Body of pancreas (tissue), 4 donors: ENCODE measurements at regions not wholly inside any gene's neighbourhood (a gene's known extent, or its start where the extent isn't known, plus 50 kb on each side); places are given as distances from the start of the nearest gene placed in this dataset.

Source experiments
- ATAC-seq: fragments of 150-250 bp; one replicate; pipeline ENCODE4 v1.9.1; 2016
- DNase-seq, 4 donors: peaks; one replicate each; pipeline ENCODE4 v3.0.0-alpha.2; 2019
- H3K27ac ChIP-seq, 4 donors: fragments of 200-600 bp; sonication (generic); 1 replicate in 3 of 4; 2 replicates in 1 of 4; pipeline versions ENCODE4 v1.5.1 to v1.6.1; 2016 to 2019; ENCODE audit warnings: mild to moderate bottlenecking in 1 of 4, mixed read lengths in 1 of 4, moderate library complexity in 1 of 4
- H3K27me3 ChIP-seq, 2 donors: fragments of 200-600 bp; sonication (generic); one replicate each; pipeline ENCODE4 v1.6.0; 2016; ENCODE audit warnings: mild to moderate bottlenecking in 1 of 2
- H3K36me3 ChIP-seq, 2 donors: fragments of 200-600 bp; sonication (generic); replicated peaks in 1 of 2; 2 replicates each; pipeline ENCODE4 v1.5.1; 2016; ENCODE audit warnings: low read depth in 2 of 2; ENCODE audit not compliant: insufficient read depth in 1 of 2
- H3K4me1 ChIP-seq: fragments of 200-600 bp; sonication (generic); one replicate; pipeline ENCODE4 v1.6.0; 2016
- H3K4me3 ChIP-seq, 2 donors: fragments of 200-600 bp; sonication (generic); 1 replicate in 1 of 2; 2 replicates in 1 of 2; pipeline ENCODE4 v1.5.1; 2016 to 2019
- H3K9me3 ChIP-seq, 3 donors: fragments of 200-600 bp; sonication (generic); 1 replicate in 2 of 3; 2 replicates in 1 of 3; pipeline ENCODE4 v1.5.1; 2016
- POLR2A ChIP-seq, 3 donors: fragments of 450-650 bp; IDR thresholded peaks; one replicate each; pipeline ENCODE4 v1.6.1; 2016; ENCODE audit warnings: antibody characterized with exemption in 3 of 3, mild to moderate bottlenecking in 2 of 3
- WGBS, 2 donors: methylation state at CpG; one replicate each; pipeline ENCODE4 v1.1.5; 2017; 5-methylcytosine and 5-hydroxymethylcytosine counted together
- intact Hi-C: fragments of 100-400 bp; cut with DNase I; formaldehyde crosslinking; loops from one replicate; pipeline ENCODE4 v1.15.1; 2023
- TF ChIP-seq, protein P1 (sequence below), 7 experiments: fragments of 450-650 bp in 4 of 7; fragments of 200-600 bp in 3 of 7; sonication (generic) in 3 of 7; IDR thresholded peaks; one replicate each; pipeline ENCODE4 v1.5.1; 2016 to 2019; ENCODE audit warnings: antibody characterized with exemption in 7 of 7

DNA sequence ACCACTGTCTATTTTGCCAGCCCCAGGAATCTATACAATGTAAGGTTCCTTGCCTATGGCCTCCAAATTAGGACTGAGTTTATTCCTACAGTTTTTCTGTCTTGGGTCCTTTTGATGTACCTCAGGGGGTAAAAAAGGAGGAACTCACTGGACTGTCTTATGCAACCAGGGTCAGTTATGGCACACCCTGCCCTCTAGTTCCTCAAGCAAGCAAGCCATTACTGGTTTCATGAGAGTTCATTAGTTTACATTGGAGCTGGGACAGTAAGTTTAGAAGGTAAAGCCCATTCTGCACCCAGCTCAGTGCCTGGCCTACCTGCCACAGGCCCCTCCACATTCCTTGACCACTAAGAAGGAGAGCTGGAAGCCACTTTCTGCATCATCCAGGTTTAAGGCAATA lies 68.7 kb upstream of the WIPF1 start:
- Histone ChIP-seq H3K4me3 (no peak overlapping the region), H3K9me3 (no peaks in the 10 kb centered on the region), H3K27ac (no peak overlapping the region), H3K4me1 (peaks cover 6% of the 10 kb centered on the region), H3K27me3 (no peaks in the 10 kb centered on the region), H3K36me3 (no peaks in the 10 kb centered on the region)
- no peak for TF ChIP-seq POLR2A (IDR thresholded peaks at IDR 0.05)
- TF ChIP-seq, protein P1, sequence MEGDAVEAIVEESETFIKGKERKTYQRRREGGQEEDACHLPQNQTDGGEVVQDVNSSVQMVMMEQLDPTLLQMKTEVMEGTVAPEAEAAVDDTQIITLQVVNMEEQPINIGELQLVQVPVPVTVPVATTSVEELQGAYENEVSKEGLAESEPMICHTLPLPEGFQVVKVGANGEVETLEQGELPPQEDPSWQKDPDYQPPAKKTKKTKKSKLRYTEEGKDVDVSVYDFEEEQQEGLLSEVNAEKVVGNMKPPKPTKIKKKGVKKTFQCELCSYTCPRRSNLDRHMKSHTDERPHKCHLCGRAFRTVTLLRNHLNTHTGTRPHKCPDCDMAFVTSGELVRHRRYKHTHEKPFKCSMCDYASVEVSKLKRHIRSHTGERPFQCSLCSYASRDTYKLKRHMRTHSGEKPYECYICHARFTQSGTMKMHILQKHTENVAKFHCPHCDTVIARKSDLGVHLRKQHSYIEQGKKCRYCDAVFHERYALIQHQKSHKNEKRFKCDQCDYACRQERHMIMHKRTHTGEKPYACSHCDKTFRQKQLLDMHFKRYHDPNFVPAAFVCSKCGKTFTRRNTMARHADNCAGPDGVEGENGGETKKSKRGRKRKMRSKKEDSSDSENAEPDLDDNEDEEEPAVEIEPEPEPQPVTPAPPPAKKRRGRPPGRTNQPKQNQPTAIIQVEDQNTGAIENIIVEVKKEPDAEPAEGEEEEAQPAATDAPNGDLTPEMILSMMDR (IDR thresholded peaks at IDR 0.05), result no peak
- no peak for ATAC-seq
- intact Hi-C loops, result no loop called here
- peak in 1 of 4 donors; percentile 41 for DNase-seq

DNA sequence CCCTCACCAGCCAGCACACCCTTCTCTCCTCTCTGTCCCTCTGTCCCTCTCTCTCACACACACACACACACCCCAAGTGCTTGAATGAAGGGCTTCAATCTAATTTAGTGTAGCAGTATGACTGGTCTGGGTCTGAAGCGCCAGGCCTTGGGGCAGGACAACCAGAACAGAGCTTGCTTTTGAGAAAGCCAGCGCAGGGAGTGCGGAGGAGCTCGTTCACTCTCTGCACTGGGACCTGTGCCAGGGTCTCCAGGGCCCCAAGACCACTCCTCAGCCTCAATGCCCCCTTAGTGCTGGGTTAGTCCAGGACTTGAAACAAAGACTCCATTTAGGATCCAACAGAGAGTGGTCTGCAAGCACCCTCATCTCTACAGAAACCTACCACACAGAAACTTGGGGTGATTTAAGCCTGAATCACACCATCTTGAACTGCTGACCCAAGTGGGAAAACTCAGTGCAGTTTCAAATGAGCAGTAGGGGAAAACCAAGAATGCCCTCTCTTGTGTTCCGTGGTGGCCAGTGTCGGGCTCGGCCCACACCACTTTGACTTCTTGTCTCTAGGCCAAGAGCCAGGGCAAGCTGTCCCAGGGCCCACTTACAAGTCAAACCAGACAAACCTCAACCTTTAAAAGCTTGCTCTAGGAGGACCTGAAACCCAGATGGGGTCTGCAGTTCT lies 66.6 kb upstream of the WIPF1 start:
- 94 to 100% methylated on average over 6 to 7 of the region's 7 CpGs for WGBS, 2 donors
- DNase-seq (no peak), ATAC-seq (no peak)
- H3K9me3 ChIP-seq, result no peaks in the 10 kb centered on the region
- H3K27ac ChIP-seq, result no peak overlapping the region
- H3K4me1 ChIP-seq, result peaks cover 6% of the 10 kb centered on the region
- H3K27me3 ChIP-seq, result no peaks in the 10 kb centered on the region
- no peak overlapping the region for H3K4me3 ChIP-seq
- TF ChIP-seq POLR2A (IDR thresholded peaks at IDR 0.05), result no peak
- TF ChIP-seq, protein P1 (IDR thresholded peaks at IDR 0.05), result no peak
- H3K36me3 ChIP-seq, result no peaks in the 10 kb centered on the region
- intact Hi-C loops, result no loop called here

DNA sequence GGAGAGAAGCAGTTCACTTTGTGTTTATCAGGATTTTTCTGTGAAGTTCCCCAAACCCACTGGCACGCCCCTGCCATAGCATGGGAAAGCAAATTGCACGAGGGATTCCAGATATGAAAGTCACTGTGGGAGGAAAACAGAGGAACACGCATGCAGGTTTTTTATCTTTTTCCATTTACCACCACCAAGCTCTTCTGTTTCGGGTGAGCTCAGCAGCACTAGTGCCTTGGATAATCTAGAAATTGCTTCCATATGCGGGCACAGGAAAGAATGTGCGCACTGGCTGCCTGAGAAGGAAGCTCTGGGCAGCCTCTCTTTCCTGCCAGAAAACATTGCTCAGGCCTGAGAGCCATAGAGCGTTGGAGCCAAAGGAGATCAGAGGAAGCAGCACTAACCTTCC lies 65.9 kb upstream of the WIPF1 start:
- 74 to 81% methylated on average over 7 of the region's 7 CpGs for WGBS, 2 donors
- no peak for ATAC-seq
- intact Hi-C loops, result no loop called here
- TF ChIP-seq, protein P1 (IDR thresholded peaks at IDR 0.05), result no peak
- no peak for TF ChIP-seq POLR2A (IDR thresholded peaks at IDR 0.05)
- Histone ChIP-seq H3K4me1 (no peaks in the 10 kb centered on the region), H3K27me3 (no peaks in the 10 kb centered on the region), H3K36me3 (no peaks in the 10 kb centered on the region), H3K9me3 (no peaks in the 10 kb centered on the region), H3K27ac (no peak overlapping the region), H3K4me3 (no peak overlapping the region)
- no peak for DNase-seq

DNA sequence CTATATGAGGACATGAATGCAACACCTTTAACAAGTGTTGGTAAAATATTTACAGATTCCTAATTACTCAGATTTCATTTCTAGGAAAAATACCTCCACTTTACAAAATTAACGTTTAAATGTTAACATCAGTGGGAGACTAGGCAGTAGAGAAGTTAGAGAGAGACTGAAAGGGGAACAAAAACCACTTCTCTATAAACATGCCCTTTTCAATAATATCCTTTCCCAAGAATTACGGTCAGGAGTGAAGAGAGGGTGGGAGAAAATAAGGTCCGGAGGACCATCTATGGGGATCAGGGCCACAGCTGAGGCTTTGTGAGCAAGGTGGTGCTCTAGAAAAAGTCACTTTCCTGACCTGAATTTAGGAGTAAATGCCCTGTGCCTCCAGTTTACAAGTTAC lies 65.3 kb upstream of the WIPF1 start:
- no peaks in the 10 kb centered on the region for H3K4me1 ChIP-seq
- no peak overlapping the region for H3K4me3 ChIP-seq
- no peak for ATAC-seq
- no peak overlapping the region for H3K27ac ChIP-seq
- TF ChIP-seq, protein P1 (IDR thresholded peaks at IDR 0.05), result no peak
- TF ChIP-seq POLR2A (IDR thresholded peaks at IDR 0.05), result no peak
- no peaks in the 10 kb centered on the region for H3K9me3 ChIP-seq
- WGBS, 2 donors, result 64 to 74% methylated on average over 3 of the region's 3 CpGs
- H3K27me3 ChIP-seq, result no peaks in the 10 kb centered on the region
- H3K36me3 ChIP-seq, result no peaks in the 10 kb centered on the region
- intact Hi-C loops, result no loop called here
- DNase-seq, result no peak

DNA sequence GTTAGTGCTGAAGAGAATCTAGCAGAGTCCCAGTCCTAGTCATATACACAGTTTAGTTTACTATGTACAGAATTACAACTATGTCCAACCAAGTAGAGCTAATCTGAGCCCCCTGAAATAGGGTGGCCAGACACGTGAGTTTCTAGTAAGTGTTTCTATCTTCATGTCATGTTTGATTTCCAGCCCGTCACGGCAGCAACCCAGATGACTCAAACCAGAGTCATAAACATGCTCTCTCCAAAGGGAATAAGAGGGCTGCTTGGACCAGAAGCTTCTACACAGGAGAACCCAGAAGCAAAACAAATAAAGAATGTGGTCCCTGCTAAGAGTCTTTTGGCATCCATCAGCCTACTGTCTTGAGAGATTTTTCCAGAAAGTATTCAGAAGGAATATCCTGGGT lies 64.9 kb upstream of the WIPF1 start:
- DNase-seq, result no peak
- H3K4me3 ChIP-seq, result no peak overlapping the region
- TF ChIP-seq POLR2A (IDR thresholded peaks at IDR 0.05), result no peak
- TF ChIP-seq, protein P1 (IDR thresholded peaks at IDR 0.05), result no peak
- H3K27me3 ChIP-seq, result no peaks in the 10 kb centered on the region
- H3K4me1 ChIP-seq, result no peaks in the 10 kb centered on the region
- no peaks in the 10 kb centered on the region for H3K36me3 ChIP-seq
- no peak overlapping the region for H3K27ac ChIP-seq
- no peaks in the 10 kb centered on the region for H3K9me3 ChIP-seq
- WGBS, 2 donors, result 69 to 85% methylated on average over 3 of the region's 3 CpGs
- no peak for ATAC-seq
- intact Hi-C loops, result no loop called here
